Upper lobe of right lung (tissue), 1 donor: ENCODE measurements at regions not wholly inside any gene's neighbourhood (a gene's known extent, or its start where the extent isn't known, plus 50 kb on each side); places are given as distances from the start of the nearest gene placed in this dataset.

Source experiments
- ATAC-seq: fragments of 200-7000 bp; cut with Tn5 transposase; one replicate; pipeline ENCODE4 v1.9.1; 2020; ENCODE audit warnings: mild to moderate bottlenecking, moderate library complexity
- DNase-seq: peaks from one replicate; pipeline ENCODE4 v3.0.0-alpha.2; 2020
- H3K27ac ChIP-seq: fragments of 200-600 bp; one replicate; pipeline ENCODE4 v1.8.0; 2022
- H3K27me3 ChIP-seq: fragments of 200-600 bp; one replicate; pipeline ENCODE4 v1.8.0; 2022; ENCODE audit warnings: mild to moderate bottlenecking
- H3K36me3 ChIP-seq: fragments of 200-600 bp; one replicate; pipeline ENCODE4 v1.8.0; 2022
- H3K4me1 ChIP-seq: fragments of 200-600 bp; one replicate; pipeline ENCODE4 v1.8.0; 2022
- H3K4me3 ChIP-seq: fragments of 200-600 bp; one replicate; pipeline ENCODE4 v1.8.0; 2022; ENCODE audit warnings: mild to moderate bottlenecking
- H3K9me3 ChIP-seq: fragments of 200-600 bp; one replicate; pipeline ENCODE4 v1.8.0; 2022
- intact Hi-C: fragments of 100-400 bp; cut with DNase I; formaldehyde crosslinking; loops from one replicate; pipeline ENCODE4 v1.11.0; 2022
- TF ChIP-seq, protein P1 (sequence below): fragments of 200-600 bp; IDR thresholded peaks from one replicate; pipeline ENCODE4 v1.8.0; 2022; ENCODE audit warnings: antibody characterized with exemption
- donor health status: DM: no; HTN: yes; CAD: no; lungs with severe emphysema.

DNA sequence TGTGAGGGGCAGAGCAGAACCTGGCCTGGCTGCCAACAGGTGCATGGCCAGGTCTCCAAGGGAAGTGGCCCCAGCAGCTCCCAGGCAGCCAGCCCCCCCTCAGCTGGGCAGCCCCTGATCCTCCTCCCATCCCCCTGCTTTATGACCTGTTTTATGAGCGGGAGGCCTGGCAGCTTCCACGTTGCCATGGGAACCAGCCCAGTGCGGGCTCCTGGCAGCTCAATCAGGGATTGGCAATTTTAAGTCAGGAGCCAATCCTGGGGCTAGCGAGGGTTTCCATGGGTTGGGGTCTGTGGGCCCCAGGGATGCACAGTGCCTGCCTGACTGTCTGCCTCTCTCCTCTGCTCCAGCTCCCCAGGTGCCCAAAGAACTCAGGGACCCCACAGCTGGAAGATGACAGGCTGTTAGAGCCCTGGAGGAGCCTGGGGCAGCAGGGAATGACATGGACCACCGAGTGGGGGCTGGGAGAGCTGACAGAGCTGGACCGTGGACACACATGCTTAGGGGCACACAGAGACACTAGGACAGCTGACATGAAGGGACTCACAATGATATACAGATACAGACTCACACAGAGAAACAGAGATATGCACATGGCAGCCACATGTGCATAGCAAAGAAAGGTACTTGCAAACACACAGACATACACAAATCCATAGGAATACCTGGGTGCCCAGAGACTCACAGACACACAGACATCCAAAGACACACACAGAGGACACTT, 56.5 kb upstream of the SIRPA start:
- Histone ChIP-seq H3K4me1 (no peaks in the 10 kb centered on the region), H3K36me3 (no peaks in the 10 kb centered on the region), H3K27me3 (peaks cover 24% of the 10 kb centered on the region), H3K27ac (no peak overlapping the region), H3K9me3 (no peaks in the 10 kb centered on the region), H3K4me3 (no peak overlapping the region)
- DNase-seq (no peak), ATAC-seq (no peak)
- intact Hi-C loops = no loop called here
- TF ChIP-seq, protein P1, sequence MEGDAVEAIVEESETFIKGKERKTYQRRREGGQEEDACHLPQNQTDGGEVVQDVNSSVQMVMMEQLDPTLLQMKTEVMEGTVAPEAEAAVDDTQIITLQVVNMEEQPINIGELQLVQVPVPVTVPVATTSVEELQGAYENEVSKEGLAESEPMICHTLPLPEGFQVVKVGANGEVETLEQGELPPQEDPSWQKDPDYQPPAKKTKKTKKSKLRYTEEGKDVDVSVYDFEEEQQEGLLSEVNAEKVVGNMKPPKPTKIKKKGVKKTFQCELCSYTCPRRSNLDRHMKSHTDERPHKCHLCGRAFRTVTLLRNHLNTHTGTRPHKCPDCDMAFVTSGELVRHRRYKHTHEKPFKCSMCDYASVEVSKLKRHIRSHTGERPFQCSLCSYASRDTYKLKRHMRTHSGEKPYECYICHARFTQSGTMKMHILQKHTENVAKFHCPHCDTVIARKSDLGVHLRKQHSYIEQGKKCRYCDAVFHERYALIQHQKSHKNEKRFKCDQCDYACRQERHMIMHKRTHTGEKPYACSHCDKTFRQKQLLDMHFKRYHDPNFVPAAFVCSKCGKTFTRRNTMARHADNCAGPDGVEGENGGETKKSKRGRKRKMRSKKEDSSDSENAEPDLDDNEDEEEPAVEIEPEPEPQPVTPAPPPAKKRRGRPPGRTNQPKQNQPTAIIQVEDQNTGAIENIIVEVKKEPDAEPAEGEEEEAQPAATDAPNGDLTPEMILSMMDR = no peak

DNA sequence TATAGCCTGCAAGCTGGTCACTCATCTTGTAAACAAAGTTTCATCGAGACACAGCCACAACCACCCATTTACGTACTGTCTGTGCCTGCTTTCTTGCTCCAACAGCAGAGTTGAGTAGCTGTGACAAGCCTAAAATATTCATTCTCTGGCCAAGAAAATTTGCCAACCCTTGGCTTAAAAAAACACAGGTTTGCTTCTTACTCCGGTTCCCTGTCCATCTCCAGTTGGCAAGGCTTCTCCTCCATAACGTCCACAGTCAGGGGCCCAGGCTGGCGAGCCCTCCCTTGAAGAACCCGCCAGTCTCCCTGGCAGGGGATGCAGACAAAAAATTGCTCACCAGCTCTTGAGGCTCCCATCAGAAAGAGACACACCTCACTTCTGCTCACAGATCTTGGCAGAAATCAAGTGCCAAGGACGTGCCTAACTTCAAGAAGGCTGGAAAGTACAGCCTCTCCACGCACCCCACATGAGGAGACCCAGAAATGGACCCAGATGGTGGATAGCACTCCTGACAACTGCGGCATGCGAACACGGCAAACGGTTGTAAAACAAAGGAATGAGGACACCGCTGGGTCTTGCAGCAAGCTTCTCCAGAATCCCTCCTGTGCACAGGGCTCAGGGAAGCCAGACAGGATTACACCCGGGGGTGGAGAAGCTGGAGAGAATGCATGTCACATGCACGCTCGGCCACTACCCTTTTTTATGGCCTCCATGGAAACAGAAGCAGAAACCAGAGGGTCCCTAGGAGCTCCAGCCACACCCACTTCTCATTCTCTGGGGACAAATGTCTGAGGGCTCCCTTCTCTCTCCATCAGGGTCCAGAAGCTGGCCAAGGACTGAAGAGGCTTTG, 59.8 kb upstream of the SIRPA start:
- peaks cover 23% of the 10 kb centered on the region for H3K27me3 ChIP-seq
- H3K4me1 ChIP-seq = peaks cover 6% of the 10 kb centered on the region
- ATAC-seq = no peak
- intact Hi-C loops = no loop called here
- TF ChIP-seq, protein P1 = no peak
- no peaks in the 10 kb centered on the region for H3K36me3 ChIP-seq
- no peak overlapping the region for H3K4me3 ChIP-seq
- no peaks in the 10 kb centered on the region for H3K9me3 ChIP-seq
- no peak for DNase-seq
- H3K27ac ChIP-seq = no peak overlapping the region

DNA sequence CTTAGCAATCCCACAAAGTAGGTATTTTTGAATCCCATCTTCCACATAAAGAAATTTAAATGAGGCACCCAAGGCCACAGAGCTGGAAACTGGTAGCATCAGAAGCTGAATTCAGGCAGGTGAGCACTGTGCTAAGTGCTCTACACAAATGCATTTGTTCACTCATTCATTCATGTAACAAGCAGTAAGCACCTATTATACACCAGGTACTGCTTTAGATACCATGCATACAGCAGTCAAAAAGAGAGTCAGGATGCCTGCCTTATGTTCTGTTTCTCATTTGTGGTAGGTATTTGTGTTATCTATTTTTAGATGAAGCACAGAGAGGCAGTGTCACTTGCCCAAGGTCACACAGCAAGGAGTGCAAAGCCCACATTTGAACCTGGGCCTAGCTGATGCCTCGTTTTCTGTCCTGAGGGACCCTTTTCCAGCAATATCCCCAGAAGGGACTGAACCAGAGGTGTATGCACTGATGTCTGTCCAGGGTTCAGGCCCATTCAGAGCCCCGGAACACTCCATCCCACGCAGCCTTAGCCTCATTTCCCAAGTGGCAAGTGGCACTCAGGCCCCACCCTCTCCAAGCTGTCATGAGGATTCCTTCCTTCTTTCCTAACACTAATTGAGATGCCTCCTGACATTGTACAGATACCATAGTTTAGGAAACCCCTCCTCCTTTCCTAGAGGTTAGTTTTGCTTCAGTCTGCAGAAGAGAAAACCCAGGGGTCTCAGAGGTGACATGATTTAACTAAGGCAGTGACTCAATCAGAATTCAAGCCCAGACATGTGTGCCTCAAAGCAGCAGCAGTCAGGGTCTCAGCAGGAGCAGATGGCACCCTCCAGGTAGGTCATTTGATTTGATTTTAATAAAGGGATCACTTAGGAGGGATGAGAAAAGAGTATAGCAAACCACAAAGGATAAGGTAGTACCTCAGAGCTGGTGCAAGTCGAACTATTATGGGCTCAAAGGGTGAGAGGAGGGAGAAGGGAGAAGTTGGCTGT, 61.2 kb upstream of the SIRPA start:
- Histone ChIP-seq H3K4me3 (no peak overlapping the region), H3K27me3 (peaks cover 19% of the 10 kb centered on the region), H3K27ac (no peak overlapping the region), H3K9me3 (no peaks in the 10 kb centered on the region), H3K36me3 (no peaks in the 10 kb centered on the region), H3K4me1 (peaks cover 9% of the 10 kb centered on the region)
- TF ChIP-seq, protein P1 = no peak
- DNase-seq (no peak), ATAC-seq (peak; percentile 68)
- intact Hi-C loops = no loop called here

GRCh38 chr20:1833216-1833615, 62.0 kb upstream of the SIRPA start:
- TF ChIP-seq, protein P1 = no peak
- Histone ChIP-seq H3K36me3 (no peaks in the 10 kb centered on the region), H3K9me3 (no peaks in the 10 kb centered on the region), H3K4me1 (peaks cover 9% of the 10 kb centered on the region), H3K27ac (no peak overlapping the region), H3K27me3 (peaks cover 15% of the 10 kb centered on the region), H3K4me3 (no peak overlapping the region)
- intact Hi-C loops = no loop called here
- no peak for ATAC-seq
- no peak for DNase-seq

- Histone ChIP-seq H3K27me3 (peaks cover 13% of the 10 kb centered on the region), H3K36me3 (no peaks in the 10 kb centered on the region), H3K4me1 (peaks cover 9% of the 10 kb centered on the region), H3K4me3 (no peak overlapping the region), H3K27ac (no peak overlapping the region), H3K9me3 (no peaks in the 10 kb centered on the region)
- no peak for ATAC-seq
- intact Hi-C loops = no loop called here
- no peak for DNase-seq
- TF ChIP-seq, protein P1 = no peak
Measured at GRCh38 chr20:1832634-1833033, 62.6 kb upstream of the SIRPA start.
